ENCODE measurements at regions not wholly inside any gene's neighbourhood (a gene's known extent, or its start where the extent isn't known, plus 50 kb on each side); places are given as distances from the start of the nearest gene placed in this dataset.

DNA sequence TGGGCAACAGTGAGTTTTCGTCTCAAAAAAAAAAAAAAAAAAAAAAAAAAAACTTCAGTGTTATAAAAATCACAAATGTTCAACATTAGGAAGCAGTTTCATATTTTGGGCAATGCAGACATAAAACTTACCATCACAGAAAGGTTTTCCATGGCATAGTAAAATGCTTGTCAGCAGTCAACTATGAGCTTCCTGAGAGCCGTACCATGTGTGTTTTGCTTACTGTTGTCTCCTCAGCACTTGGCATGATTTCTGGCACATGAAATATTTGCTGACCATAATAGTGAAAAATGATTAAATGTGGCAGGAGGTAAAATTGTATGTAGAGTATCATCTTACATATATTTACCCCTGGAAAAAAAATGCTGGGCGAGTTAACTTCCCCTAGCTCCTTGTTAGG is 237.5 kb upstream of the SLC35B3 start:
- no peak for DNase-seq

DNA sequence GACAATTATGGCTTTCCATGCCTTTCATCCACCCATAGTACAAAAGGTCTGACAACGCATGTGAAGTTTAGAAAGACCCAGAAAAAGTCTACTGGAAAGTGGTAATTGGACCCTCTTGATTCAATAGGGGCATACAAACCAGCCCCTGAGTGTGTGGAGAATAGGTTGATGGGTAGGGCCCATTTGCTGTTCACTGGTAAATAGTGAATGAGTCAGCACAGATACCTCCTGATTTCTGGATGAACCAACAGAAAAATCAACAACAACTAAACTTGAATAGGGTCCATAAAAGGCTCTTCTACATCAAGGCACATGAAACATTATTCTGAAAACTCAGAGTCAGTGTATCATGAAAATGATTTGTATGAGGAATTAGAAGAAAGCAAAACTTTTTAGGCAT is 235.4 kb upstream of the SLC35B3 start:
- no peak for DNase-seq

DNA sequence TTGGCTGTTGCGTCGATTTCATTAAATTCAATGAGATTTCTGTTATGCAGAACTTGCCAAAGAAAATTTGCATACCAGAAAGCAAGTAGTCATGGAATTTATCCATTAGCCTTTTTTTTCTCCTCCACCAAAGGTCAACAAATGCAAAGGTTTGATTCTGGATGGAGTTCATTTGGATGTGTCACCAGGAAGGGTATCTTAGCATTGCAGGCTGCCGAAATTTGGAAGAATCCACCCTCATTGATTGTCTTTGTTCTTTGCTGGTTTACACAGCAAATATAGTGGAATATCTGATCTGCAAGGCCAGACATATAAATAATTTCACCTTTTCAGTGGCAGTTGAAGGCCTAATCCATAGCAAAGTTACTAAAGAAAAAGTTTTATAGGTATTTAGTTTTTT is 229.4 kb upstream of the SLC35B3 start:
- no peak for DNase-seq

DNA sequence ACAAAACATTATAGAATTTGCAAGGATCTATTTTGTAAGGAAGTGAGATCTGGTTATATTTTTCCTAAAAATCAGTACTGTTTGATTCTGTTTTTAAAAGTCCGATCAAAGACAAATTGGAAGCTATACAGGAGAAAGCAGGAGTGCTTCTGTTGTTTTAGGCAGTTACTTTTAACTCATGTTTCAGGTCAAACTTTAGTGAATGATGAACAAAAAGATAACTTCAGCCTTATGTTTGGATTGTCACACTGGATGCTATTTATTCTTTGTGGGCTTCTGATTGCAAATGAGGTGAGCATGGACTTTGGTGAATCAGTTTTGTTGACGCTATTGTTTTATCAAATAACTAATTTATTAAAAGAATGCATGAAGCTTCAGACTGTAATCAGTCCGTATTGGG is 228.7 kb upstream of the SLC35B3 start:
- DNase-seq, result no peak

DNA sequence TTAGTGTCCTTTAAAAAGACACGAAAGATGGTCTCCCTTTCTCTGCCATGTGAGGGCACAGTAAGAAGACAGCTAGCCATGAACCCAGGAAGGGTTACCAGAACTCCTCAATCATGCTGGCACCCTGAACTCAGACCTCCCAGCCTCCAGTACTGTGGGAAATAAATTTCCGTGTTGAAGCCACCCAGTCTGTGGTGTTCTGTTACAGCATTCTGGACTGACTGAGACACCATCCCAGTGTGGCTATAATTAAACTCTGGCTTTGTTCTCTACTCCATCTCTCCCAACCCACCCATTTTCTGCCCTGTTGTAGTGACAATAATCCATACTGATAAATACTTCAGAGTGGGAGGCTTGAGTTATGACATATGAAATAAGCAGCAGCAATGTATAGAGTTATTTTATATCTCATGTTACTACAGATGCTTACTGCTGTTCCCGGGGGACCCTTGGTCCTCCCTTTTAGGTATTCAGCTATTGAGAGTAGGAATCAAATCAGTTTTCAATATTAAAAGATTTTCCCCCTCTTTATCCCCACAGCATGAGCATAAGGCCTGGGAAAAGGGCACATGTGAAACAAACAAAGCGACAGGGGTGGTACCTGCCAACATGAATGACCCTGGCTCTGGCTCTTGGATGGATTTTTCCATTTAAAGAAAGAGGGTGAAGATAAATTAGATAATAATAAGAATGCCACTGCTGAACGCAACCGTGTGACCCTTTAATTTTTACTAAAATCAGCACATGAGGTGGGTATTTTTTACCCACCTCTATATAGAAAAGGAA is 224.3 kb upstream of the SLC35B3 start:
- no peak for DNase-seq

DNA sequence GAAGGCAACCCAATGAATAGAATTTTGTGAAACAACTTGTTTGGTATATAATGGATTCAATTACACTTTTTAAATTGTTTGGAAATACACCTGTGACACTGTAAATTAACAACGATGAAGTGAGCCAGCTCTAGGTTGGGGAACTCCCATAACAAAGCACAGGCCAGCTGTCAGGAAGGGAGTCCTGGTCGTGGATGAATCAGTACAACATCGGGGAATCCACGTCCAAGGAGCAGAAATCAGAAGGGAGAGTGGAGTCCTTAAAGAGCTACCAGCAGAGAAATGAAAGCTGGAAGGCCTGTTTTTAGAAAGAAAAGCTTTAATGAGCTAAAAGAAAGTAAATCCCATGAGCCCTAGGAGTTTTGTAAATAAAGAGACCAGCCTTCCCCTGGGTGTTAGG is 223.1 kb upstream of the SLC35B3 start:
- DNase-seq, result no peak

DNA sequence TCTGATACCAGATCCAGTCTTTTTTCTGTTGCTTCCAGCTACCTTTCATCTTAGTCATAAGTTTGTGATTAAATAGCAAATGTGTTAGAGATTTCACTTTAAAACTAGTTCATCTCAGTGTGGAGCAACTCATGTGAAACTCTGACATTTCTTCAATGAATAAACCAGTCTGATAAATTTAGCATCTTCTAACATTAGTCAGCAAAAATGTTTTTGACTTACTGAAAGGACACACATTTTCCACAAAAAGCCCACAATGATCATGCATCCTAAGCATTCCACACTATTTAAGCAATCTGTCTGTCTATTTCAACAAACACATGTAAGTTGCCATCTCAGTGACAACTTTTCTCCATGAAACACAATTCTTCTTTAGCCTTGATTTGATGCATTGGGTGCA is 222.2 kb upstream of the SLC35B3 start:
- DNase-seq, result no peak

DNA sequence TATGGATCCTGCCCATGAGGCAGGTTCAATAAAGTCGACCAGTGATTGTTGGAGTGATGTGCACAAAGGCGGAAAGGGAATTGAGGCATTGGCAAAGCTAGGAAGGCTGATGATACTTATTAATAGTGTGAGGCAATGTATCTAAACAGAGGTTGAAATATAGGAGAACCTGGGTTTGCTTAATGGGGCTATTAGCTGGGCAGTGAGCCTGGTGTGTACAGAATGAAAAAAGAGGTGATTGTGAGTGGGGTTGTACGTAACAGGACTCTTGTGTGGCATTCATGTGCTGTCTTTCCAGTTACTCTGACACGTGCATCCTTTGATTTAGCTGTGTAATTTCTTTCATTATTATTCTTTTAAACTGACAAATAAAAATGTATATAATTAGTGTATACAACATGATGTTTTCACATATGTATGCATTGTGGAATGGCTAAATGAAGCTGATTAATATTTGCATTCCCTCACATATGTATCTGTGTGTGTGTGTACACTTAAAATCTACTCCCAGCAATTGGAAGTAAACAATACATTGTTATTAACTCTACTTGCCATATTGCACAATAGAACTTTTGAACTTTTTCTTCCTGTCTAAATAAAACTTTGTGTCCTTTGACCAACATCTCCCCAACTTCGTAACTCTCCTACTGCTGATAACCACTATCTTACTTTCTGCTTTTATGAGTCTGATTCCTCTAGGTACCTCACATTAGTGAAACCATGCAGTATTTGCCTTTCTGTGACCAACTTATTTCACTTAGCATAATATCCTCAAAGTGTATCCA is 220.5 kb upstream of the SLC35B3 start:
- no peak for DNase-seq

DNA sequence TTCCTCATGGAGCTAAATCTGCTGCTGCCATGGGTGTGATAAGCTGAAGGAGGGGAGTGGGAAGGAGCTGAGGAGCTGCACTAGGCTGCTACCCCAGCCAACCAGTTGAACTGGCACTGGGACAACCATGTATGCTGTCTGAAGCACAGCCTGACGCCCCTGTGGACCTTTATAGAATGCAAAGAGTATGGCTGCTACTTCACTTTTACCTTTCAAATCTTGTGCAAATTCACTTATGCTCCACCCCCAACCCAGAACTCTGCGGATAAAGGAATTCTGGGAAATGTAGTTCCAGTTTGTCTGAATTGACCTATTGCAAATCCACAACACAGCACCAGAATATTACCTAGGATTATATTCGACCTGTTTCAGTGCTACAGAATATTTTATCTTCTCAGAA is 217.4 kb upstream of the SLC35B3 start:
- no peak for DNase-seq

DNA sequence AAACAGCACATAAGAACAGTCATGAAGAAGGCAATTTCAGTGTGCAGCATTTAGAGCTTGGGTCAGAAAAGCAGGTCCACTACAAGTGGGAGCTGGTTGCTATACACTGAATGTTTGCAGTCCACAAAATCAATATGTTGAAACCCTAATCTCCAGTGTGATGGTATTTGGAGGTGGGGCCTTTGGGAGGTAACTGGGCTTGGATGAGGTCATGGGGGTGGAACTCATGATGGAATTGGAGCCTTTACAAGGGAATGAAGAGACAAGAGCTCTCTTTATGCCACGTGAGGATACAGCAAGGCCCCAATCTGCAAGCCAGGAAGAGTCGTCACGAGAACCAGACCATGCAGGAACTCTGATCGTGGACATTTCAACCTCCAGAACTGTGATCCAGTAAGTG is 216.7 kb upstream of the SLC35B3 start:
- no peak for DNase-seq

DNA sequence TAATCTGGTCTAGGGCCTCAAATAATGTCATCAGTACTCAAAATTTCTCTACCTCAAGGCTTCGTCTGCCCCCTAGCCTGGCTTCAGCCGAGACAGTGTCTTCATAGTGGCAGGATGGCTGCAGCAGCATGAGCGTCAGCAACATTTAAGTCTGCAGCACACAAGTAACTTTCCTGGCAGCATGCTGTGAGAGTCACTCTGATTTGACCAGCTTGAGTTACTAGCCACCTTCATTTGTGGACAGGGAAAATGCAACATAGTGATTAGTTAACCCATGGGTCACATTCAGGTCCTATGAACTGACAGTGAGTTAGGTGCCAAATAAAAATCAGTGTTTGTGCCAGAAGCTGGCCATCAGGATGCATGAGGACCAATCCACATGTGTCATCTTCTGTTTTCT is 209.9 kb upstream of the SLC35B3 start:
- no peak for DNase-seq

DNA sequence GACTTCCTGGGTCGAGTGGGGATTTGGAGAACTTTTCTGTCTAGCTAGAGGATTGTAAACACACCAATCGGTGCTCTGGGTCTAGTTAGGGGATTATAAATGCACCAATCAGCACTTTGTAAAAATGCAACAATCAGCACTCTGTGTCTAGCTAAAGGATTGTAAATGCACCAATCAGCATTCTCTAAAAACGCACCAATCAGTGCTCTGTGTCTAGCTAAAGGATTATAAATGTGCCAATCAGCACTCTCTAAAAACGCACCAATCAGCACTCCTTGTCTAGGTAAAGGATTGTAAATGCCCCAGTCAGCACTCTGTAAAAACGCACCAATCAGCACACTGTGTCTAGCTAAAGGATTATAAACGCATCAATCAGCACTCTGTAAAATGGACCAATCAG is 209.0 kb upstream of the SLC35B3 start:
- DNase-seq, result no peak

DNA sequence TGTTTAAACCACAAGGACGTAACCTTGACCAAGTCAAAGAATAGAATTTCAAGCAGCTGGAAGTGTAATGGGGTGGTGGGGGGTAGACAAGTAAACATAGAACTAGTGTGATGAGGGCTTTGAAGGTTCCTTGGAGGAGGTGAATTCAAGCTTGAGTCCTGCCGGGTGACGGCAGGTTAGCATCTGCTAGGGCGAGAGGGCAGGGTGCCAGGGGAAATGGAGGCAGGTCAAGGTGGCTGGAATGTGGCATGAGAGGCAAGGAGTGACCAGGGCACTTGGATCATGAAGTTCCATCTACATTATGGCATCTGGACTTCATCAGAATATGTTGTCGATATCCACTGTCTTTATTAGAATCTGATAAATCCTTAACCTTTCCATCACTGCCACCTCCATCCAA is 207.5 kb upstream of the SLC35B3 start:
- DNase-seq, result no peak

DNA sequence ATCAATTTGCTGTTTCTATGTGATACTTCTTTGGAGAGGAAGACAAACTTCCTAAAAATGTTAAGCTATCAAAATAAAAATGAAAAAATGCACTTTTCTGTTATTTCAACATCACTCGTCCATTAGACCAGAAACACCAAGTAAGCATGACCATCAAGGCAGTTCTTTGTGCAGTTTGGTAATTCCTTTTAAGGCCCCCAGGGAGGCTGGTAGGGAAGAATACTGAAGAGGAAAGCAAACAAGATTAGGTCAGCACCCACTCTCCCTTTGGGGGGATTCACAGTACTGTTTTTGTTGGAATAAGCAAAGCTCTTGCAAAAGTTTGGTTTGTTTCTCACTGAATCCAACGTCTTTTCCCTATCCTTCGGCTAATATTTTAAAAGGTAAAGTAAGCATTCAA is 206.8 kb upstream of the SLC35B3 start:
- no peak for DNase-seq

DNA sequence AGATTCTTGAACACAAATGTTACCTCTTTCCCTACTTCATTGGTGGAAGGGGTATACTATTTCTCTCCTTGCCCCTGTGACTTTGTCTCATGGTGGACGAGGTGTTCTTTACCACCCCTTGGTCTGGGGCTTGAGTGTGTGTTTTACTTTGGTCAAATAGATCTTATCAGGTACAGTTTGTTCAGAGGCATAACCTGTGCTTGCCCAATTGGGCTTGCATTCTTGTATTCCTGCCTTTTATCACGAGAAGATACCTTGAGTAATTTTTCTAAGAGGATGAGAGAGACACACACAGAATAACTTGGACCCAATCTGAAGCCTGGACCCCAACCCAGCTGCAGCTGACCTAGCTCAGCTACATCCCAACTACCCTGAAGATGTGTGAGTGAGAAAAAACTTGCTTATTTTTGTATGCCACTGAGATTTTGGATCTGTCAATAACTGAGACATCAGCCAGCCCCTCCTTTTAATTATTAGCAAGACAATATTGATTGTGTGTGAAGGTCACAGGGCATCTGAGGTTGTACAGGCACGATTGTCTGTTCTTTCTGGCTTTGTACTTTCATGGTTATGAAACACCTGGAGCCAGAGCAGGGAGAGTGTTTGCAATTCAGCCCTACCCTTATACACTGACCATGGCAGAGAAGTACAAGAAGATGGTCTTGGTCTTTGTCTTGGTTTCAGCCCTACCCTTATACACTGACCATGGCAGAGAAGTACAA is 204.7 kb upstream of the SLC35B3 start:
- DNase-seq, result no peak

DNA sequence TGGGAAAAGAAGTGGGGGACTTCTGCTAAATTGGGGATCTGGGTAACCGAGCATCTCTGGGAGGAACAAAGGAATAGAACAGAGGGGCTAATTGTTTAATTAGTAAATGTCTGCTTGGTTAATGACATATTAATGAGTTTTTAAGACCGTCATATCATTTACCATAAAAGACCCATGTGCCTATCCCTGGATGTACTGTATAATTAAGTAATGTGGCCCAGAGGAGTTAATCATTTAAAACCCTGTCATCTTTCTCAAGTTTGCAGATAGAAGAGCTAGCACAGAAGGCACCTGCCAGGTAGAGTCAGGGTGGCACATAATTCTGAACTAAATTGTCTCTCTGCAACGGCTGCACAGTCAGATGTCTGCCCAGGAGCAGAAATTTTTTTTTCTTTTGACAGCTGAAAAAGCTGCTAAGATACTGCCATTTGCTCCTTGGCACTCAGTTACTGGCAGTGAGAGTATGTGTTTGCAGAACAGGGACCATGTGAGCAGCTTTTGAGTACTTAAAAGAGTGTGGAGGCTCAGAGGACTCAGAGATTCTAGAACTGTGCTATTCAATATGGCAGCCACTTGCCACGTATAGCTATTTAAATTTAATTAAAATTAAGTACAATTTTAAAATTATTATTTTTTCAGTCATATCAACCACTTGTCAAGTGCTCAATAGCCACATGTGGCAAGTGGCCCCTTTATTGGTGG is 202.7 kb upstream of the SLC35B3 start:
- DNase-seq, result no peak

DNA sequence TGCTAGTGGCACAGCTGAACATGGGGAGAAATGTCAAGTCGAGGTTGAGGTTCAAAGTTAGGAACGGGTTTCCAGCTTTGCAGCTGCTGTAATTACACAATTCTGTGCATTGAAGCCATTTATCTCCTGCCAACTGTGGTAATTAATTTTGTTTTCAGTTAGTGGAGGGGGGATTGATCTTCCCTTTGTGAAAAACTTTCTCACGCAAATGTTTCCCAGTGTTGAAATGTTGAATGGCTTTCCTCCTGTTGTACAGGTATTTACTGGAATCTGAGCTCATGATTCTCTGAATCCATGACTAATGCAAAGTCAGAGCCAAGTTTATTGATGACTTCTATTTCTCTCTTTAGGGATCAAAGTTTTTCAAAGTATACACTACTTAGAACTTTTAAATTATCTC is 198.4 kb upstream of the SLC35B3 start:
- DNase-seq, result no peak

DNA sequence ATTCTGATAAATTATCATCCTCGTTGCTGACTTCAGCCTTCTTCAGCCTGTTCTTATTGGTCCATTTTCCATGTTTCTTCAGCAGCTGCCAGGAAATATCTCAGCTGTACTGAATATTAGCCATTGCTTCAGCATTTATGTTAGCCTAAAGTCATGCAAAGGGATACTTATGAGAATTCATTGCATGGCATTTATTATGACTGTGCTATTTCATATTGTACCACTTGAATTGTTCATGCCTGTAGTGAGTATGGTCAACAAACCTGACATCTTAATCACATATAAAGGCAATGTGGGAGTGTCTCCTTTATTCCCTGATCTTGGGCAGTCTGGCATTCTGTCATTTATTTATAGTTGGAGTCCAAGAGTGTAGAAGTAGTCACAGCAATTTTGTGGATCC is 193.4 kb upstream of the SLC35B3 start:
- DNase-seq, result no peak

DNA sequence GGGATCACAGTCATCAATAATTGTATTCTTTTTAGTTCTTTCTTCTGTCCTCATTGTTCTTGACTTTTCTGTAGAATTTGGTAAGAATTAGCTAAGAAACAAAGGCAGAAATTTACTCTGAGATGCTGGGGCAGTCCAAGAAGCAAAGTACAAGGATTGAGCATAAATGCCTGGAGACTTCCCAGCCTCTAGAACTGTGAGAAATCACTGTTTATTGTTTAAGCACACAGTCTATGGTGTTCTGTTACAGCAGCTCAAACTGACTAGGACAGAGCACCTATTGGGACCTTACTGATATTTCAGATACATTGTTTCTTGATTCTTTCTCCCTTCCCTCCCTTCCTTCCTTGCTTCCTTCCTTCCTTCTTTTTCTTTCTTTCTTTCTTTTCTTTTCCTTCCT is 192.7 kb upstream of the SLC35B3 start:
- DNase-seq, result no peak

DNA sequence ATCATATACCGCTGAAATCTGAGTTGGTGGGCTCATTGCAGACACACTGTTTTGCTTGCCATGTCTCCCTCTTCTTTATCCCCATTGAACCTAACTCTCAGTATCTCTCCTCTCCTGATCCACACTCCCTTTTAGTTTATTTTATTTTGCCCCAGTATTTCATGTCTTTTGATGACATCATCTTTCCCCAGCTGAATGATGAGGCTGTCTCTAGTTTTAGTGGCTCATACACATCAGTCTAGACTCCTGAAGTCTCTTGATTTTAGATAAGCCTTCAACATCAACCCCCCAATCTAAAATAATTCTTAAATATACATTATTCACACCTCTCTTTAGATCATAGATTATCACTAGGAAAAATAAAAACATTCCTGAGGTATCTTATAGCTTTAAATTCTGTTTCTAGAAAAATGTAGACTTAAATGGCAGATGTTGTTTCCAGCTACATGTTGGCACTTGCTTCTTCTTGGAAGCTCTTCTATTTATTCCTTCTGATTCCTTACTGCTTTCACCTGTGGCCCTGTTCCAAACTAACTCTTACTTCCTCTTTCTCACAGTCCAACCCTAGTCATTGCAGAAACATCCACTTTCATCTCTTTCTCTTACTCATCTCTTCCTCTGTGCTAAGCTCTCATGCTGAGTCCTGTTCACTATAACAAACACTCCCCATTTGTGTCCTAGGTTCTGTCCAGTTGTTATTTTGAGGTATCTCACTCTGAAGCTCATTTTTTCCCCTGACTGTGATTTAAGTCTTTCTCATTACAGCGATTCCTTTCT is 191.9 kb upstream of the SLC35B3 start:
- no peak for DNase-seq

DNA sequence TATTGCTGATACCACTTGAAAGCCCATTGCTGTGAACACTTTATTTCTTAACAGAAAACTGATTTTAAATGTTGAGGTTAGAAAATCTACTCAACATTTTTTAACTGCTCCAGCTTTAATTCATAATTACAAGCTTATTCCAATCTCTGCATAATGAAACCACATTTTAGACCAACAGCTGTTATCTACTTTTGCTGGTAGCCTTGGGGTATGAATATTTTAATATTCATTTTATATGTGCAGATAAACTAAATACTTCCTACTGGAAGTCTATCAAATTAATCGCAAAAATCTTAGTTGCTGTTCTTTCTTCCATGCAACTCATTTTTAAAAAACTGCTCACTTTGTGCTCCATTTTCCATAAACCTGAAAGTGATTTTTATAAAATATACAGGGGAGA is 189.3 kb upstream of the SLC35B3 start:
- no peak for DNase-seq

DNA sequence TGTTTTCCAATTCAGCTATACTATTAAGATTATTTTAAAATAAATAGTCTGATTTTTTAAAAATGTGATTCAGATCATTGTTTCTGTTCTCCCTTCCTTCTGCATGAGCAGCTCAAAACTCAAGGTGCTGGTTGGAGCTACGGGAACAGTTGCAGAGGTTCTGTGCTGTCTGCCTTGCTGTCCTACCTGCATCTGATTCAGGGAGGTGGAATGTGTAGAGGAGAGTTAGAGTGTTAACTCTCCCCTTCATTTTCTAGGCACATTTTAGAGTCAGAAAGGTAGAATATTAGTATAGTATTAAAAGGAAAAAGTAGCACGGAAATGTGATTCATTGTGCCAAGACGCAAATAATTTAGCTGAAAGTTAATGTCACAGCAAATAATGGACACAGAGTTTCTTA is 188.1 kb upstream of the SLC35B3 start:
- no peak for DNase-seq

DNA sequence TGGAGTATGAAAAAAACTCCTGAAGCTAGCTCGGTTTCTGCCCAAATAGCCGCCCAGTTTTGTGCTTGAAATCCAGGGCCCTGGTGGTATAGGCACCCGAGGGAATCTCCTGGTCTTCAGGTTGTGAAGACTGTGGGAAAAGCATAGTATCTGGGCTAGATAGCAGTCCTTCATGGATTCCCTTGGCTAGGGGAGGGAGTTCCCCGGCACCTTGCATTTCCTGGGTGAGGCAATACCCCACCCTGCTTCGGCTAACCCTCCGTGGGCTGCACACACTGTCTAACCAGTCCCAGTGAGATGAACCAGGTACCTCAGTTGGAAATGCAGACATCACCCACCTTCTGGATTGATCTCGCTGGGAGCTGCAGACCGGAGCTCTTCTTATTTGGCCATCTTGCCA is 184.5 kb upstream of the SLC35B3 start:
- DNase-seq, result no peak
